Stomach (tissue), 4 donors: ENCODE measurements at regions not wholly inside any gene's neighbourhood (a gene's known extent, or its start where the extent isn't known, plus 50 kb on each side); places are given as distances from the start of the nearest gene placed in this dataset.

Experiments
- CTCF ChIP-seq, 7 experiments: fragments of 450-650 bp in 4 of 7; fragments of 200-600 bp in 3 of 7; sonication (generic) in 3 of 7; IDR thresholded peaks; one replicate each; pipeline ENCODE4 v1.5.1; 2016 to 2019; ENCODE audit warnings: antibody characterized with exemption in 7 of 7, control low read depth in 2 of 7, mild to moderate bottlenecking in 1 of 7
- EP300 ChIP-seq: sonication (generic); formaldehyde crosslinking; IDR thresholded peaks from one replicate; pipeline ENCODE4 v1.6.1; 2017; ENCODE audit warnings: antibody characterized with exemption
- POLR2A ChIP-seq, 4 donors: fragments of 450-650 bp; IDR thresholded peaks; one replicate each; pipeline ENCODE4 v1.6.1; 2016; ENCODE audit warnings: antibody characterized with exemption in 4 of 4, control low read depth in 2 of 4, mild to moderate bottlenecking in 1 of 4, moderate library complexity in 1 of 4
- POLR2AphosphoS5 ChIP-seq, 3 donors: sonication (generic); formaldehyde crosslinking; IDR thresholded peaks; one replicate each; pipeline ENCODE4 v1.6.1; 2016; ENCODE audit warnings: antibody characterized with exemption in 3 of 3

- TF ChIP-seq CTCF (IDR thresholded peaks at IDR 0.05) (no peak), POLR2AphosphoS5 (IDR thresholded peaks at IDR 0.05) (no peak), POLR2A (IDR thresholded peaks at IDR 0.05) (no peak), EP300 (no peak)
Measured at GRCh38 chr5:180411948-180412347, 58.8 kb upstream of the GFPT2 start.
